WTC11 (cell line): ENCODE measurements at regions not wholly inside any gene's neighbourhood (a gene's known extent, or its start where the extent isn't known, plus 50 kb on each side); places are given as distances from the start of the nearest gene placed in this dataset.

ENCODE experiments used
- ATAC-seq: fragments of 200-7000 bp; cut with Tn5 transposase; 2 replicates; pipeline ENCODE4 v1.10.0; 2021; ENCODE audit warnings: mild to moderate bottlenecking, moderate library complexity
- CTCF ChIA-PET: fragments of 300-600 bp; sonication (Branson Sonifier 250); formaldehyde crosslinking; loops from one replicate; lab custom pipeline; 2021; ENCODE audit warnings: antibody characterized with exemption; lab: Charles Lee
- POLR2A ChIA-PET: fragments of 350-600 bp; sonication (Branson Sonifier 250); formaldehyde crosslinking; loops from one replicate; lab custom pipeline; 2021; ENCODE audit warnings: antibody characterized with exemption; lab: Charles Lee
- DNase-seq: peaks from one replicate; pipeline ENCODE4 v3.0.0; 2021; ENCODE audit warnings: low spot score
- H3K27ac Mint-ChIP-seq: 2 replicates; pipeline ENCODE4 v1.8.0; 2021; ENCODE audit warnings: mixed read lengths
- H3K27me3 Mint-ChIP-seq: 2 replicates; pipeline ENCODE4 v1.8.0; 2021; ENCODE audit warnings: low read depth, mild to moderate bottlenecking, moderate library complexity, mixed read lengths
- H3K36me3 Mint-ChIP-seq: 2 replicates; pipeline ENCODE4 v1.8.0; 2021; ENCODE audit warnings: mixed read lengths
- H3K4me1 Mint-ChIP-seq: 2 replicates; pipeline ENCODE4 v1.8.0; 2022; ENCODE audit warnings: mixed read lengths
- H3K4me3 Mint-ChIP-seq: 2 replicates; pipeline ENCODE4 v1.8.0; 2021; ENCODE audit warnings: mild to moderate bottlenecking, moderate library complexity, mixed read lengths
- H3K9me3 Mint-ChIP-seq: 2 replicates; pipeline ENCODE4 v1.8.0; 2021; ENCODE audit warnings: mixed read lengths
- CREB1 ChIP-seq: sonication (generic); formaldehyde crosslinking; IDR thresholded peaks from 2 replicates; pipeline ENCODE4 v1.8.0; 2023; ENCODE audit warnings: mild to moderate bottlenecking, missing genetic modification reagents
- EMX1 ChIP-seq: fragments of 250-450 bp; sonication (Bioruptor Pico); IDR thresholded peaks from 2 replicates; pipeline ENCODE4 v1.8.0; 2021; ENCODE audit warnings: mild to moderate bottlenecking
- ESRRA ChIP-seq: sonication (generic); formaldehyde crosslinking; IDR thresholded peaks from 2 replicates; pipeline ENCODE4 v1.8.1; 2022; ENCODE audit warnings: mild to moderate bottlenecking, missing genetic modification reagents, borderline replicate concordance
- FOXP1 ChIP-seq: sonication (generic); formaldehyde crosslinking; IDR thresholded peaks from 2 replicates; pipeline ENCODE4 v1.8.0; 2022; ENCODE audit warnings: missing genetic modification reagents, mild to moderate bottlenecking, moderate library complexity, borderline replicate concordance
- GTF2I ChIP-seq: fragments of 250-450 bp; sonication (Bioruptor Pico); conservative IDR thresholded peaks from 2 replicates; pipeline ENCODE4 v1.4.0; 2021; ENCODE audit warnings: mild to moderate bottlenecking
- JUN ChIP-seq: sonication (generic); formaldehyde crosslinking; IDR thresholded peaks from 2 replicates; pipeline ENCODE4 v1.8.0; 2023; ENCODE audit warnings: mild to moderate bottlenecking, missing genetic modification reagents
- NFYB ChIP-seq: sonication (generic); formaldehyde crosslinking; conservative IDR thresholded peaks from 2 replicates; pipeline ENCODE4 v1.8.0; 2022; ENCODE audit warnings: low read depth, missing genetic modification reagents
- NR1H2 ChIP-seq: sonication (generic); formaldehyde crosslinking; IDR thresholded peaks from 2 replicates; pipeline ENCODE4 v1.9.0; 2021; ENCODE audit warnings: mild to moderate bottlenecking, moderate library complexity, missing genetic modification reagents
- NR3C1 ChIP-seq: sonication (generic); formaldehyde crosslinking; conservative IDR thresholded peaks from 2 replicates; pipeline ENCODE4 v1.8.1; 2023; ENCODE audit warnings: low read depth, mild to moderate bottlenecking, missing genetic modification reagents
- SMAD3 ChIP-seq: sonication (generic); formaldehyde crosslinking; IDR thresholded peaks from 2 replicates; pipeline ENCODE4 v1.8.0; 2022; ENCODE audit warnings: missing genetic modification reagents, mild to moderate bottlenecking, borderline replicate concordance
- TEAD4 ChIP-seq: sonication (generic); formaldehyde crosslinking; IDR thresholded peaks from 2 replicates; pipeline ENCODE4 v1.8.0; 2022; ENCODE audit warnings: mild to moderate bottlenecking, missing genetic modification reagents
- TF ChIP-seq, protein P1 (sequence below): fragments of 250-450 bp; sonication (Bioruptor Pico); IDR thresholded peaks from 2 replicates; pipeline ENCODE4 v1.9.0; 2021; ENCODE audit warnings: mild to moderate bottlenecking, borderline replicate concordance
- TF ChIP-seq, protein P2 (sequence below): sonication (generic); formaldehyde crosslinking; IDR thresholded peaks from 2 replicates; pipeline ENCODE4 v1.8.1; 2023; ENCODE audit warnings: mild to moderate bottlenecking, missing genetic modification reagents
- TF ChIP-seq, protein P3 (sequence below): sonication (generic); formaldehyde crosslinking; IDR thresholded peaks from 2 replicates; pipeline ENCODE4 v1.8.0; 2022; ENCODE audit warnings: mild to moderate bottlenecking, missing genetic modification reagents
- TF ChIP-seq, protein P4 (sequence below): sonication (generic); formaldehyde crosslinking; IDR thresholded peaks from 2 replicates; pipeline ENCODE4 v1.8.1; 2022; ENCODE audit warnings: low read depth, mild to moderate bottlenecking, moderate library complexity, missing genetic modification reagents, borderline replicate concordance
- TF ChIP-seq, protein P5 (sequence below): sonication (generic); formaldehyde crosslinking; IDR thresholded peaks from 2 replicates; pipeline ENCODE4 v1.8.0; 2022; ENCODE audit warnings: mild to moderate bottlenecking, missing genetic modification reagents
- TF ChIP-seq, protein P6 (sequence below): sonication (generic); formaldehyde crosslinking; conservative IDR thresholded peaks from 2 replicates; pipeline ENCODE4 v1.8.1; 2022; ENCODE audit warnings: mild to moderate bottlenecking, missing genetic modification reagents
- TF ChIP-seq, protein P7 (sequence below): sonication (generic); formaldehyde crosslinking; IDR thresholded peaks from 2 replicates; pipeline ENCODE4 v1.8.1; 2023; ENCODE audit warnings: mild to moderate bottlenecking, moderate library complexity, missing genetic modification reagents
- TF ChIP-seq, protein P8 (sequence below): sonication (generic); formaldehyde crosslinking; IDR thresholded peaks from 2 replicates; pipeline ENCODE4 v1.8.1; 2022; ENCODE audit warnings: mild to moderate bottlenecking, missing genetic modification reagents, moderate library complexity, borderline replicate concordance
- TF ChIP-seq, protein P9 (sequence below): sonication (generic); formaldehyde crosslinking; IDR thresholded peaks from 2 replicates; pipeline ENCODE4 v1.8.0; 2023; ENCODE audit warnings: missing genetic modification reagents

DNA sequence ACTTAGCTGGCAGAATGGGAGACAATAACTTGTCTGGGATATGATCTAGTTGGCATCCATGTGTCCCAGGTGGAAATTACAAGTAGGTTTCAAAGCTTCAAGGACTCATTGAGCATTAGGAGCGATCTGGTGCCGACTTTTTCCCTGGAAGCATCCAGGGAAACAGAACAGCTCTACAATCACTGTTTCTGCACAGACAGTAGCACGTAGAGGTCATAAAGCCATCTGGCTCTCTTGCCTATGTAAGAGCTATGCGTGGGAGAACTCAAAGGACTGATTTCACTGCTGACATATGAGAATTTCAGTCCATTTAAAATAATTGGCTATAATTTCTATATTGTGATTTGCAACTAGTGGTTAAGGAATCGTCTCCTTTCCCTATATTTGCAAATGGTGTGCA lies 791.7 kb downstream of the REEP3 start (continued):
- TF ChIP-seq, protein P1, sequence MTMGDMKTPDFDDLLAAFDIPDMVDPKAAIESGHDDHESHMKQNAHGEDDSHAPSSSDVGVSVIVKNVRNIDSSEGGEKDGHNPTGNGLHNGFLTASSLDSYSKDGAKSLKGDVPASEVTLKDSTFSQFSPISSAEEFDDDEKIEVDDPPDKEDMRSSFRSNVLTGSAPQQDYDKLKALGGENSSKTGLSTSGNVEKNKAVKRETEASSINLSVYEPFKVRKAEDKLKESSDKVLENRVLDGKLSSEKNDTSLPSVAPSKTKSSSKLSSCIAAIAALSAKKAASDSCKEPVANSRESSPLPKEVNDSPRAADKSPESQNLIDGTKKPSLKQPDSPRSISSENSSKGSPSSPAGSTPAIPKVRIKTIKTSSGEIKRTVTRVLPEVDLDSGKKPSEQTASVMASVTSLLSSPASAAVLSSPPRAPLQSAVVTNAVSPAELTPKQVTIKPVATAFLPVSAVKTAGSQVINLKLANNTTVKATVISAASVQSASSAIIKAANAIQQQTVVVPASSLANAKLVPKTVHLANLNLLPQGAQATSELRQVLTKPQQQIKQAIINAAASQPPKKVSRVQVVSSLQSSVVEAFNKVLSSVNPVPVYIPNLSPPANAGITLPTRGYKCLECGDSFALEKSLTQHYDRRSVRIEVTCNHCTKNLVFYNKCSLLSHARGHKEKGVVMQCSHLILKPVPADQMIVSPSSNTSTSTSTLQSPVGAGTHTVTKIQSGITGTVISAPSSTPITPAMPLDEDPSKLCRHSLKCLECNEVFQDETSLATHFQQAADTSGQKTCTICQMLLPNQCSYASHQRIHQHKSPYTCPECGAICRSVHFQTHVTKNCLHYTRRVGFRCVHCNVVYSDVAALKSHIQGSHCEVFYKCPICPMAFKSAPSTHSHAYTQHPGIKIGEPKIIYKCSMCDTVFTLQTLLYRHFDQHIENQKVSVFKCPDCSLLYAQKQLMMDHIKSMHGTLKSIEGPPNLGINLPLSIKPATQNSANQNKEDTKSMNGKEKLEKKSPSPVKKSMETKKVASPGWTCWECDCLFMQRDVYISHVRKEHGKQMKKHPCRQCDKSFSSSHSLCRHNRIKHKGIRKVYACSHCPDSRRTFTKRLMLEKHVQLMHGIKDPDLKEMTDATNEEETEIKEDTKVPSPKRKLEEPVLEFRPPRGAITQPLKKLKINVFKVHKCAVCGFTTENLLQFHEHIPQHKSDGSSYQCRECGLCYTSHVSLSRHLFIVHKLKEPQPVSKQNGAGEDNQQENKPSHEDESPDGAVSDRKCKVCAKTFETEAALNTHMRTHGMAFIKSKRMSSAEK (CRISPR knock-in tag) = no peak
- TF ChIP-seq, protein P2, sequence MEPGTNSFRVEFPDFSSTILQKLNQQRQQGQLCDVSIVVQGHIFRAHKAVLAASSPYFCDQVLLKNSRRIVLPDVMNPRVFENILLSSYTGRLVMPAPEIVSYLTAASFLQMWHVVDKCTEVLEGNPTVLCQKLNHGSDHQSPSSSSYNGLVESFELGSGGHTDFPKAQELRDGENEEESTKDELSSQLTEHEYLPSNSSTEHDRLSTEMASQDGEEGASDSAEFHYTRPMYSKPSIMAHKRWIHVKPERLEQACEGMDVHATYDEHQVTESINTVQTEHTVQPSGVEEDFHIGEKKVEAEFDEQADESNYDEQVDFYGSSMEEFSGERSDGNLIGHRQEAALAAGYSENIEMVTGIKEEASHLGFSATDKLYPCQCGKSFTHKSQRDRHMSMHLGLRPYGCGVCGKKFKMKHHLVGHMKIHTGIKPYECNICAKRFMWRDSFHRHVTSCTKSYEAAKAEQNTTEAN (CRISPR knock-in tag) = no peak

DNA sequence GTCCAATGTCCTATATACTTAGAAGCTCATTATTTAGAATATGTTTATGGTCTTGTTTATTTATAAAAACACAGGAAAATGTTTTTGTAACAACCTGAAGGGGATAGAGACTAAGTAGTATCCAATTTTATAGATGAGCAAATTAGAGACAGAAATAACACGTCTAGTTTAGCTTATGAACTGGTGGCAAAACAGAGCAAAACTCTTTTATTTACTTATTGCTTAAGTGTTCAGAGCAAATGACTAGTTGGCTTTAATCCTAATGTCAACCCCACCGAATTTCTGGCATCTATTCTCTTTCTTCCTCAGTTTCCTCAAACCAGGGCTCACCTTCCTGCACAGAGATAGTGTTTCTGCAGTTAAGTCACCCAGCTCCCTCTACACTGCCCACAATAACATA lies 792.8 kb downstream of the REEP3 start:
- no peak for DNase-seq
- H3K9me3 Mint-ChIP-seq = no peaks in the 10 kb centered on the region
- ATAC-seq = no peak
- H3K36me3 Mint-ChIP-seq = no peaks in the 10 kb centered on the region
- H3K27ac Mint-ChIP-seq = no peak overlapping the region
- no peaks in the 10 kb centered on the region for H3K27me3 Mint-ChIP-seq
- H3K4me3 Mint-ChIP-seq = no peak overlapping the region
- ChIA-PET CTCF (interaction anchor here (1.1 kb wide), 1 partner anchor 273 kb away, joined by 3 read pairs; no protein-coding TSS in a partner anchor), POLR2A (no interaction called here)
- TF ChIP-seq GTF2I (no peak), FOXP1 (no peak), CREB1 (CRISPR knock-in tag) (no peak), JUN (CRISPR knock-in tag) (no peak), EMX1 (CRISPR knock-in tag) (no peak), NR1H2 (CRISPR knock-in tag) (no peak), ESRRA (no peak), NR3C1 (CRISPR knock-in tag) (no peak), TEAD4 (CRISPR knock-in tag) (no peak), NFYB (no peak), SMAD3 (CRISPR knock-in tag) (no peak)
- TF ChIP-seq, protein P3, sequence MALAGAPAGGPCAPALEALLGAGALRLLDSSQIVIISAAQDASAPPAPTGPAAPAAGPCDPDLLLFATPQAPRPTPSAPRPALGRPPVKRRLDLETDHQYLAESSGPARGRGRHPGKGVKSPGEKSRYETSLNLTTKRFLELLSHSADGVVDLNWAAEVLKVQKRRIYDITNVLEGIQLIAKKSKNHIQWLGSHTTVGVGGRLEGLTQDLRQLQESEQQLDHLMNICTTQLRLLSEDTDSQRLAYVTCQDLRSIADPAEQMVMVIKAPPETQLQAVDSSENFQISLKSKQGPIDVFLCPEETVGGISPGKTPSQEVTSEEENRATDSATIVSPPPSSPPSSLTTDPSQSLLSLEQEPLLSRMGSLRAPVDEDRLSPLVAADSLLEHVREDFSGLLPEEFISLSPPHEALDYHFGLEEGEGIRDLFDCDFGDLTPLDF (CRISPR knock-in tag) = no peak
- TF ChIP-seq, protein P4, sequence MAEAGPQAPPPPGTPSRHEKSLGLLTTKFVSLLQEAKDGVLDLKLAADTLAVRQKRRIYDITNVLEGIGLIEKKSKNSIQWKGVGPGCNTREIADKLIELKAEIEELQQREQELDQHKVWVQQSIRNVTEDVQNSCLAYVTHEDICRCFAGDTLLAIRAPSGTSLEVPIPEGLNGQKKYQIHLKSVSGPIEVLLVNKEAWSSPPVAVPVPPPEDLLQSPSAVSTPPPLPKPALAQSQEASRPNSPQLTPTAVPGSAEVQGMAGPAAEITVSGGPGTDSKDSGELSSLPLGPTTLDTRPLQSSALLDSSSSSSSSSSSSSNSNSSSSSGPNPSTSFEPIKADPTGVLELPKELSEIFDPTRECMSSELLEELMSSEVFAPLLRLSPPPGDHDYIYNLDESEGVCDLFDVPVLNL (CRISPR knock-in tag) = no peak
- TF ChIP-seq, protein P5, sequence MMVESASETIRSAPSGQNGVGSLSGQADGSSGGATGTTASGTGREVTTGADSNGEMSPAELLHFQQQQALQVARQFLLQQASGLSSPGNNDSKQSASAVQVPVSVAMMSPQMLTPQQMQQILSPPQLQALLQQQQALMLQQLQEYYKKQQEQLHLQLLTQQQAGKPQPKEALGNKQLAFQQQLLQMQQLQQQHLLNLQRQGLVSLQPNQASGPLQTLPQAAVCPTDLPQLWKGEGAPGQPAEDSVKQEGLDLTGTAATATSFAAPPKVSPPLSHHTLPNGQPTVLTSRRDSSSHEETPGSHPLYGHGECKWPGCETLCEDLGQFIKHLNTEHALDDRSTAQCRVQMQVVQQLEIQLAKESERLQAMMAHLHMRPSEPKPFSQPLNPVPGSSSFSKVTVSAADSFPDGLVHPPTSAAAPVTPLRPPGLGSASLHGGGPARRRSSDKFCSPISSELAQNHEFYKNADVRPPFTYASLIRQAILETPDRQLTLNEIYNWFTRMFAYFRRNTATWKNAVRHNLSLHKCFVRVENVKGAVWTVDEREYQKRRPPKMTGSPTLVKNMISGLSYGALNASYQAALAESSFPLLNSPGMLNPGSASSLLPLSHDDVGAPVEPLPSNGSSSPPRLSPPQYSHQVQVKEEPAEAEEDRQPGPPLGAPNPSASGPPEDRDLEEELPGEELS (CRISPR knock-in tag) = no peak
- TF ChIP-seq, protein P6, sequence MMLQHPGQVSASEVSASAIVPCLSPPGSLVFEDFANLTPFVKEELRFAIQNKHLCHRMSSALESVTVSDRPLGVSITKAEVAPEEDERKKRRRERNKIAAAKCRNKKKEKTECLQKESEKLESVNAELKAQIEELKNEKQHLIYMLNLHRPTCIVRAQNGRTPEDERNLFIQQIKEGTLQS = no peak
- TF ChIP-seq, protein P7, sequence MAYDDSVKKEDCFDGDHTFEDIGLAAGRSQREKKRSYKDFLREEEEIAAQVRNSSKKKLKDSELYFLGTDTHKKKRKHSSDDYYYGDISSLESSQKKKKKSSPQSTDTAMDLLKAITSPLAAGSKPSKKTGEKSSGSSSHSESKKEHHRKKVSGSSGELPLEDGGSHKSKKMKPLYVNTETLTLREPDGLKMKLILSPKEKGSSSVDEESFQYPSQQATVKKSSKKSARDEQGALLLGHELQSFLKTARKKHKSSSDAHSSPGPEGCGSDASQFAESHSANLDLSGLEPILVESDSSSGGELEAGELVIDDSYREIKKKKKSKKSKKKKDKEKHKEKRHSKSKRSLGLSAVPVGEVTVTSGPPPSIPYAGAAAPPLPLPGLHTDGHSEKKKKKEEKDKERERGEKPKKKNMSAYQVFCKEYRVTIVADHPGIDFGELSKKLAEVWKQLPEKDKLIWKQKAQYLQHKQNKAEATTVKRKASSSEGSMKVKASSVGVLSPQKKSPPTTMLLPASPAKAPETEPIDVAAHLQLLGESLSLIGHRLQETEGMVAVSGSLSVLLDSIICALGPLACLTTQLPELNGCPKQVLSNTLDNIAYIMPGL (CRISPR knock-in tag) = no peak
- TF ChIP-seq, protein P8, sequence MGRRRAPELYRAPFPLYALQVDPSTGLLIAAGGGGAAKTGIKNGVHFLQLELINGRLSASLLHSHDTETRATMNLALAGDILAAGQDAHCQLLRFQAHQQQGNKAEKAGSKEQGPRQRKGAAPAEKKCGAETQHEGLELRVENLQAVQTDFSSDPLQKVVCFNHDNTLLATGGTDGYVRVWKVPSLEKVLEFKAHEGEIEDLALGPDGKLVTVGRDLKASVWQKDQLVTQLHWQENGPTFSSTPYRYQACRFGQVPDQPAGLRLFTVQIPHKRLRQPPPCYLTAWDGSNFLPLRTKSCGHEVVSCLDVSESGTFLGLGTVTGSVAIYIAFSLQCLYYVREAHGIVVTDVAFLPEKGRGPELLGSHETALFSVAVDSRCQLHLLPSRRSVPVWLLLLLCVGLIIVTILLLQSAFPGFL (CRISPR knock-in tag) = no peak
- TF ChIP-seq, protein P9, sequence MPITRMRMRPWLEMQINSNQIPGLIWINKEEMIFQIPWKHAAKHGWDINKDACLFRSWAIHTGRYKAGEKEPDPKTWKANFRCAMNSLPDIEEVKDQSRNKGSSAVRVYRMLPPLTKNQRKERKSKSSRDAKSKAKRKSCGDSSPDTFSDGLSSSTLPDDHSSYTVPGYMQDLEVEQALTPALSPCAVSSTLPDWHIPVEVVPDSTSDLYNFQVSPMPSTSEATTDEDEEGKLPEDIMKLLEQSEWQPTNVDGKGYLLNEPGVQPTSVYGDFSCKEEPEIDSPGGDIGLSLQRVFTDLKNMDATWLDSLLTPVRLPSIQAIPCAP (CRISPR knock-in tag) = no peak
- no peaks in the 10 kb centered on the region for H3K4me1 Mint-ChIP-seq
